Mucosa of rectum (tissue), 2 donors: ENCODE measurements at regions not wholly inside any gene's neighbourhood (a gene's known extent, or its start where the extent isn't known, plus 50 kb on each side); places are given as distances from the start of the nearest gene placed in this dataset.
"Not testable (repeated sequence)": the region's sequence is repeated elsewhere in the genome, so short reads cannot be mapped to it uniquely, and the experiment has no call there.

ENCODE experiments used
- H3K27ac ChIP-seq, 2 donors: one replicate each; pipeline ENCODE4 v1.7.0; 2013; ENCODE audit warnings: inconsistent platforms in 2 of 2, low read depth in 2 of 2, low read length in 2 of 2
- H3K27me3 ChIP-seq, 2 donors: one replicate each; pipeline ENCODE4 v1.7.0; 2013; ENCODE audit warnings: low read length in 2 of 2; ENCODE audit not compliant: control insufficient read depth in 2 of 2, insufficient read depth in 2 of 2
- H3K36me3 ChIP-seq, 2 donors: one replicate each; pipeline ENCODE4 v1.7.0; 2013; ENCODE audit warnings: low read length in 2 of 2; ENCODE audit not compliant: control insufficient read depth in 2 of 2, insufficient read depth in 2 of 2
- H3K4me1 ChIP-seq, 2 donors: one replicate each; pipeline ENCODE4 v1.7.0; 2013; ENCODE audit warnings: low read length in 2 of 2, mild to moderate bottlenecking in 1 of 2; ENCODE audit not compliant: control insufficient read depth in 2 of 2, insufficient read depth in 2 of 2
- H3K4me3 ChIP-seq, 2 donors: one replicate each; pipeline ENCODE4 v1.7.0; 2013; ENCODE audit warnings: low read length in 2 of 2
- H3K9ac ChIP-seq, 2 donors: one replicate each; pipeline ENCODE4 v1.7.0; 2013; ENCODE audit warnings: low read length in 2 of 2, low read depth in 1 of 2, mild to moderate bottlenecking in 1 of 2
- H3K9me3 ChIP-seq, 2 donors: one replicate each; pipeline ENCODE4 v1.7.0; 2013; ENCODE audit warnings: low read length in 2 of 2; ENCODE audit not compliant: control insufficient read depth in 2 of 2
- donor health status: healthy.
- donor health status: Normal muscosa, but diverticular disease.

GRCh38 chr3:40756500-40756899 is 231.7 kb downstream of the ZNF621 start:
- no peak overlapping the region for H3K9ac ChIP-seq
- H3K4me1 ChIP-seq: no peaks in the 10 kb centered on the region
- no peaks in the 10 kb centered on the region for H3K27me3 ChIP-seq
- H3K27ac ChIP-seq: no peak overlapping the region
- no peaks in the 10 kb centered on the region for H3K36me3 ChIP-seq
- no peaks in the 10 kb centered on the region for H3K9me3 ChIP-seq
- no peak overlapping the region for H3K4me3 ChIP-seq

DNA sequence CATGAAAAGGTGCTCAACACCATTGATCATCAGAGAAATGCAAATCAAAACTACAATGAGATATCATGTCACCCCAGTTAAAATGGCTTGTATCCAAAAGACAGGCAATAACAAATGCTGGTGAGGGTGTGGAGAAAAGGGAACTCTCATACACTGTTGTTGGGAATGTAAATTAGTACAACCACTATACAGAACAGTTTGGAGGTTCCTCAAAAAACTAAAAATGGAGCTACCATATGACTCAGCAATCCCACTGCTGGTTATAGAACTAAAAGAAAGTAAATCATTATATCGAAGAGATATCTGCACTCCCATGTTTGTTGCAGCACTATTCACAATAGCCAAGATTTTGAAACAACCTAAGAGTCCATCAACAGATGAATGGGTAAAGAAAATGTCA is 238.0 kb downstream of the ZNF621 start:
- not testable (repeated sequence) for H3K9ac ChIP-seq, H3K9me3 ChIP-seq, H3K27me3 ChIP-seq, H3K4me1 ChIP-seq, H3K27ac ChIP-seq, H3K4me3 ChIP-seq, H3K36me3 ChIP-seq

DNA sequence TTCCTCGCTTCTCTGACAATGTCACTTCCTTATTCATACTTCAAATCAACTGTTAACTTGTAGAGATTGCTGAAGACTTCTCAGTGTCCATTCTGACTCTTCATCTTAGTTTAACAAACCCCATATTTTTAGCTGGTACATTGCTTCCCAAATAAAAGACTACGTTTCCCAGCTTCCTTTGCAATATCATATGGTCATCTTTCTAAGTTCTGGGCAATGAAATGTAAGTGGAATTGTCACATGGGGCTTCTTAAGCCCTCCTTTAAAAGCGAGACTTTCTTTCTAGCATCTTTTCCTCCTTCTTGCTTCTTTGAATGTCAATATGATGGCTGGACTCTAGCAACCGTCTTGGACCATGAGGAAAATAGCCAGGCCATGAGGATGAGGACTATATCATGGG is 239.0 kb downstream of the ZNF621 start:
- no peaks in the 10 kb centered on the region for H3K27me3 ChIP-seq
- H3K9ac ChIP-seq: no peak overlapping the region
- H3K4me1 ChIP-seq: peaks cover 0 to 5% of the 10 kb centered on the region in 2 donors
- no peak overlapping the region for H3K27ac ChIP-seq
- no peaks in the 10 kb centered on the region for H3K9me3 ChIP-seq
- no peak overlapping the region for H3K4me3 ChIP-seq
- no peaks in the 10 kb centered on the region for H3K36me3 ChIP-seq

DNA sequence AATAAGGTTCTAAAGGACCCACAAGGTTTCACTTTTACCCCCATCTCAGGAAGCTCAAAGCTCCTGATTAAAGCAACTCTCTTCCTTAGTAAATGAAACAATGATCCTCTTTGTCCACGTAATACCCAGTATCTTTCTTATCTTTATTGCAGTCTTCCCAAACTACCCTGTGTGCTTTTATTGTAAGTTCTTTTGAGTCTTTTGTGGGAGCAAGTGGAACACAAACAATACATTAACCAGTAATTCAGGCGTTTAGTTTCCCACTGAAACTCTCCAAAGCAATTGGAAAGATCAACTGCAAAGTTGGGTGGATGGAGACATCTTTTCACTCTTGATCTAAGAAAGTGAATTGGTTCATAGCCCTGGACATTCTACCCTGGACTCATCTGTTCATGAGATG is 240.0 kb downstream of the ZNF621 start:
- Histone ChIP-seq H3K27ac (peak overlapping the region; percentile 20 to 25), H3K4me3 (no peak overlapping the region), H3K4me1 (peaks cover 0 to 6% of the 10 kb centered on the region in 2 donors), H3K9ac (no peak overlapping the region), H3K9me3 (no peaks in the 10 kb centered on the region), H3K36me3 (no peaks in the 10 kb centered on the region), H3K27me3 (no peaks in the 10 kb centered on the region)

DNA sequence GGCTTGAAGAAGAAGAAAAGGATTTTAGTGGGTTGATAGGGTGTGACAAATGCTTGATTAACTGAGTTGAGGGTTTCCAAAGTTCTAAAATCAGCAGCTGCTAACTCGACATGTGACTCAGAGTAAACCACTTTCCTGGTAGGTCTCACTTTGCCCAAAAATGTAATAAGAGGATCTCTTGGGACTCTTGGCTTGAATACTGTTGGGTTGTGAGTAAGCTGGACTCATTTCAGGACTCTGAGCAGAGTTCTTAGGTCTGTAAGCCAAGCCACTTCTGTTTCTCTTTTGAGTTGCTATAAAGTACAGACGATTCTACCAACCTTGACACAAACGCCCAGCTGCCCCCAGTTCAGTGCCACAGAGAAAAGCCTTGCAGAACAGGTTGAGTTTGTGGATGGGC is 241.1 kb downstream of the ZNF621 start:
- peaks cover 0 to 9% of the 10 kb centered on the region in 2 donors for H3K4me1 ChIP-seq
- no peak overlapping the region for H3K27ac ChIP-seq
- no peak overlapping the region for H3K9ac ChIP-seq
- no peak overlapping the region for H3K4me3 ChIP-seq
- no peaks in the 10 kb centered on the region for H3K36me3 ChIP-seq
- no peaks in the 10 kb centered on the region for H3K9me3 ChIP-seq
- no peaks in the 10 kb centered on the region for H3K27me3 ChIP-seq

DNA sequence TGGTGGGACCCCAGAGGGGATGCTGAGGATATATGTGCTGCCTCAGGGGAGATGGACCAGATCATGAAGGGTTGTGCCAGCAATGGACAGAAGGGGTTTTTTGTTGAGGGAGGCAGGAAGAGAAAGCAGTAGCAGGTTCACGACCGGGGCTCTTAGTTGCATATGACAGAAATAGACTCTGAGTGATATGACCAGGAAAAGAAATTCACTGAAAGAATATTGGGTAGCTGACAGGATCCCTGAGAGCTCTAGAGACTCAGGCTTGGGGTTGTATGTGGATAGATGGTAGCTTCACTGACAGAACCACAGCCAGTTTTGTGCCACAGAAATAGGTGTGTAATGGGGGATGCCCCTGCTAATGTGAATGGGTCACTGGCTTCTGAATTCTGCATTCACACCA is 241.6 kb downstream of the ZNF621 start:
- H3K4me1 ChIP-seq: peaks cover 0 to 9% of the 10 kb centered on the region in 2 donors
- H3K27me3 ChIP-seq: no peaks in the 10 kb centered on the region
- H3K9ac ChIP-seq: no peak overlapping the region
- H3K27ac ChIP-seq: no peak overlapping the region
- H3K4me3 ChIP-seq: no peak overlapping the region
- H3K9me3 ChIP-seq: no peaks in the 10 kb centered on the region
- no peaks in the 10 kb centered on the region for H3K36me3 ChIP-seq

DNA sequence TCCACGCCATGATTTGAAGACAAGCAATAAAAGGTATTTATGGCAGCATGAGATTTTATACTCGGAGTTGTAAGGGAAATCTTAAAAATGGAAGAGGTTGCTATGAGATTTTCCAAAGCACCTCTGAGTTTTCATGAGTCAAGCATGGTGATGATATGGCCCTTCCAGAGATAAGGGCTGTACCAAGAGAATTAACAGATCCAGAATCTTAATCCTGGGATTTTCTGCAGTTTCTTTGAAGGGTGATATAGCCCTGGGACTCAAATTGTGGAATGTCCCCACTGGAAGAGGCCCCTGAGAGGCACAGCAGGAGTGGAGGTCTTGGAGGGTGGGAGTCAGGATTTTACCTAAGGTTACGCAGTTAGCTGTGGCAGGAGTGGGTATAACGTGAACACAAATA is 243.3 kb downstream of the ZNF621 start:
- H3K36me3 ChIP-seq: no peaks in the 10 kb centered on the region
- no peak overlapping the region for H3K27ac ChIP-seq
- no peak overlapping the region for H3K4me3 ChIP-seq
- H3K27me3 ChIP-seq: no peaks in the 10 kb centered on the region
- peaks cover 0 to 9% of the 10 kb centered on the region in 2 donors for H3K4me1 ChIP-seq
- H3K9ac ChIP-seq: no peak overlapping the region
- H3K9me3 ChIP-seq: no peaks in the 10 kb centered on the region

GRCh38 chr3:40768536-40768935 is 243.8 kb downstream of the ZNF621 start:
- H3K9me3 ChIP-seq: no peaks in the 10 kb centered on the region
- H3K36me3 ChIP-seq: no peaks in the 10 kb centered on the region
- H3K9ac ChIP-seq: no peak overlapping the region
- H3K4me3 ChIP-seq: no peak overlapping the region
- no peaks in the 10 kb centered on the region for H3K27me3 ChIP-seq
- H3K4me1 ChIP-seq: peaks cover 0 to 9% of the 10 kb centered on the region in 2 donors
- no peak overlapping the region for H3K27ac ChIP-seq

DNA sequence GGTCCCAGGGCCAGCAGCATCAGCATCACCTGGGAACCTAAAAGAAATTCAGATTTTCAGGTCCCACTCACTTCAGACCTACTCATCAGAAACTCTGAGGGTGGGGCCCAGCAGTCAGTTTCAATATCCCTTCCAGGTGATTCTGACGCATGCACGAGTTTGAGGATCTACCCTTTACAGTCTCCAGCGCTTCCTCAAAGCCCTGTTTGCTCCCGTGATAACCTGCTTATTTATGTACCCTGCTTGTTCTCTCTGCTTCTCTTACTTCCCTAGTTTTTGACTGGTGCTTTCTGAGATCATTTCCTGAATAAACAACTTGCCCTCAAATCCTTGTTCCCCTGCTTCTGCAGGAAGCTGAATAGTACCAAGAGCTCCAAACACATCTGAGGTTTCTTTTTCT is 245.3 kb downstream of the ZNF621 start:
- H3K27me3 ChIP-seq: no peaks in the 10 kb centered on the region
- no peak overlapping the region for H3K4me3 ChIP-seq
- no peaks in the 10 kb centered on the region for H3K36me3 ChIP-seq
- H3K9me3 ChIP-seq: no peaks in the 10 kb centered on the region
- peak overlapping the region; percentile 54 to 58 for H3K27ac ChIP-seq
- H3K9ac ChIP-seq: no peak overlapping the region
- H3K4me1 ChIP-seq: peaks cover 0 to 7% of the 10 kb centered on the region in 2 donors

DNA sequence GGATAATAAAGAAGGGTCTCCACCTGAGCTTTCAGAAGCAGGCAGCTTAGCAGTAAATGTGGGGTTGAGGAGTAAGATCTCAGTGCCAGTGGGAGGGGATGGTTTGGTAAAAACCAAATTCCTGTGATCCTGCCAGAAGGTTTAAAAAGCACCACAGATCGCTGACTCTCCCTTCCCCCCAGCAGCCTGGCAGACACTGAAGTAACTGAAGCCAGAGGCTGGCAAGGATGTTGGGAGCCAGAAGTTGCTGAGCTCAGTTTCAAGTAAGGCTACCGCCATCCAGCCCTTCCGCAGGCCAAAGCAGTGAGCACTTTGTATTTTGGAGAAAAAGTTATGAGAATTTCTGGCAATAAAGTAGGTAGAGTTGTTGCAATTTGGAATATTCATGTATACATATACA is 246.4 kb downstream of the ZNF621 start:
- Histone ChIP-seq H3K27me3 (no peaks in the 10 kb centered on the region), H3K4me1 (peaks cover 0 to 4% of the 10 kb centered on the region in 2 donors), H3K9ac (no peak overlapping the region), H3K27ac (no peak overlapping the region), H3K4me3 (no peak overlapping the region), H3K9me3 (no peaks in the 10 kb centered on the region), H3K36me3 (no peaks in the 10 kb centered on the region)

GRCh38 chr3:40779039-40779438 is 254.3 kb downstream of the ZNF621 start:
- Histone ChIP-seq H3K36me3 (no peaks in the 10 kb centered on the region), H3K9me3 (no peaks in the 10 kb centered on the region), H3K27me3 (no peaks in the 10 kb centered on the region), H3K27ac (no peak overlapping the region), H3K4me3 (no peak overlapping the region), H3K9ac (no peak overlapping the region), H3K4me1 (peaks cover 0 to 4% of the 10 kb centered on the region in 2 donors)
